HEK293 (cell line): ENCODE measurements at regions not wholly inside any gene's neighbourhood (a gene's known extent, or its start where the extent isn't known, plus 50 kb on each side); places are given as distances from the start of the nearest gene placed in this dataset.

Source experiments
- YY1 ChIP-seq: fragments of 450-650 bp; formaldehyde crosslinking; IDR thresholded peaks from 2 replicates; pipeline ENCODE4 v1.5.1; 2018; ENCODE audit warnings: missing biosample characterization, missing genetic modification characterization
- ZNF324 ChIP-seq: fragments of 450-650 bp; formaldehyde crosslinking; IDR thresholded peaks from 2 replicates; pipeline ENCODE4 v1.5.1; 2016; ENCODE audit warnings: missing biosample characterization, missing genetic modification characterization
- ZNF530 ChIP-seq: fragments of 450-650 bp; formaldehyde crosslinking; IDR thresholded peaks from 2 replicates; pipeline ENCODE4 v1.5.1; 2016; ENCODE audit warnings: low read depth, missing biosample characterization, missing genetic modification characterization
- ZNF654 ChIP-seq: fragments of 450-650 bp; formaldehyde crosslinking; IDR thresholded peaks from 2 replicates; pipeline ENCODE4 v1.5.1; 2016; ENCODE audit warnings: low read depth, missing biosample characterization, missing genetic modification characterization
- ZNF670 ChIP-seq: fragments of 450-650 bp; formaldehyde crosslinking; IDR thresholded peaks from 2 replicates; pipeline ENCODE4 v1.5.1; 2016; ENCODE audit warnings: missing biosample characterization, missing genetic modification characterization, low read depth
- ZNF768 ChIP-seq: fragments of 450-650 bp; formaldehyde crosslinking; IDR thresholded peaks from 2 replicates; pipeline ENCODE4 v1.5.1; 2018; ENCODE audit warnings: missing biosample characterization, mild to moderate bottlenecking, missing genetic modification characterization
- TF ChIP-seq, protein P1 (sequence below): fragments of 450-650 bp; formaldehyde crosslinking; IDR thresholded peaks from 2 replicates; pipeline ENCODE4 v1.5.1; 2016; ENCODE audit warnings: missing biosample characterization, missing genetic modification characterization

DNA sequence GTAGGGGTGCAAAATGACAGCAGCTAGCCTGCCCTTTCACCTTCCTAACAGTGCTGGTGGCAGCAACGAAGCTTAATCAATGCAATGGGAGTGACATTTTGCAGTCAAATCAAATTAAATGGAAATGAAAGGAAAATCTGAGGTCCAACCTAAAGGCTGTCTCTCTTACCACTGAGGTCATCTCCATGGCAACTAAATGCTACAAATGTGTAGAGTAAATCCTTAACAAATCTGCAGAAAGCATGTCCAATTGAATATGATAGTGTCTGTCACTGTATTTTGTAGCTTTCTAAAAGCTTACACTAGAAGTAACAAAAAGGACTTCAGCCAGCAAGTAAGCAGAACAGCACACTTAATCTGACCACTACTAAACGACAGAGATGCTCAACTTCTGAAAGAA, 488.8 kb downstream of the BCAT1 start:
- no peak for TF ChIP-seq ZNF530
- TF ChIP-seq ZNF324: no peak
- no peak for TF ChIP-seq ZNF768 (tag by site-specific recombination)
- no peak for TF ChIP-seq ZNF670 (tag by site-specific recombination)
- TF ChIP-seq, protein P1, sequence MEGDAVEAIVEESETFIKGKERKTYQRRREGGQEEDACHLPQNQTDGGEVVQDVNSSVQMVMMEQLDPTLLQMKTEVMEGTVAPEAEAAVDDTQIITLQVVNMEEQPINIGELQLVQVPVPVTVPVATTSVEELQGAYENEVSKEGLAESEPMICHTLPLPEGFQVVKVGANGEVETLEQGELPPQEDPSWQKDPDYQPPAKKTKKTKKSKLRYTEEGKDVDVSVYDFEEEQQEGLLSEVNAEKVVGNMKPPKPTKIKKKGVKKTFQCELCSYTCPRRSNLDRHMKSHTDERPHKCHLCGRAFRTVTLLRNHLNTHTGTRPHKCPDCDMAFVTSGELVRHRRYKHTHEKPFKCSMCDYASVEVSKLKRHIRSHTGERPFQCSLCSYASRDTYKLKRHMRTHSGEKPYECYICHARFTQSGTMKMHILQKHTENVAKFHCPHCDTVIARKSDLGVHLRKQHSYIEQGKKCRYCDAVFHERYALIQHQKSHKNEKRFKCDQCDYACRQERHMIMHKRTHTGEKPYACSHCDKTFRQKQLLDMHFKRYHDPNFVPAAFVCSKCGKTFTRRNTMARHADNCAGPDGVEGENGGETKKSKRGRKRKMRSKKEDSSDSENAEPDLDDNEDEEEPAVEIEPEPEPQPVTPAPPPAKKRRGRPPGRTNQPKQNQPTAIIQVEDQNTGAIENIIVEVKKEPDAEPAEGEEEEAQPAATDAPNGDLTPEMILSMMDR (tag by site-specific recombination): no peak
- no peak for TF ChIP-seq YY1
- TF ChIP-seq ZNF654: no peak
